ENCODE measurements at regions not wholly inside any gene's neighbourhood (a gene's known extent, or its start where the extent isn't known, plus 50 kb on each side); places are given as distances from the start of the nearest gene placed in this dataset.

- H4K20me1 ChIP-seq (replicated peaks; ENCODE audit: insufficient read depth): no peaks in the 10 kb centered on the region
- no peak overlapping the region for H3K27ac Mint-ChIP-seq
- H3K4me1 ChIP-seq (ENCODE audit: insufficient read depth): no peaks in the 10 kb centered on the region
- ATAC-seq (no peak), DNase-seq (ENCODE audit: low spot score) (no peak)
- H3K9me2 ChIP-seq (ENCODE audit: insufficient read depth): no peaks in the 10 kb centered on the region
- H3K27me3 Mint-ChIP-seq (ENCODE audit: insufficient read depth, low read depth, poor library complexity): peaks cover 18% of the 10 kb centered on the region
- H3F3A ChIP-seq (replicated peaks; ENCODE audit: low read depth): no peaks in the 10 kb centered on the region
- H3K9me3 Mint-ChIP-seq: no peaks in the 10 kb centered on the region; the same call in 2 of the 3 replicates
- TF ChIP-seq ETS1 (IDR thresholded peaks at IDR 0.05): no peak
- no peak for TF ChIP-seq NANOG (IDR thresholded peaks at IDR 0.05; ENCODE audit: borderline replicate concordance)
- no peak for TF ChIP-seq EZH2 (IDR thresholded peaks at IDR 0.05; ENCODE audit: low read depth, unreplicated experiment)
- no peak for TF ChIP-seq STAT1 (IDR thresholded peaks at IDR 0.05; ENCODE audit: unreplicated experiment)
- TF ChIP-seq CREB1 (CRISPR knock-in tag; IDR thresholded peaks at IDR 0.05; ENCODE audit: low read depth): no peak
- no peak for TF ChIP-seq ZNF114 (CRISPR knock-in tag; IDR thresholded peaks at IDR 0.05)
- TF ChIP-seq POLR2AphosphoS5 (IDR thresholded peaks at IDR 0.05; ENCODE audit: low read depth): no peak
- TF ChIP-seq REST (IDR thresholded peaks at IDR 0.05; ENCODE audit: unreplicated experiment): no peak
- no peak for TF ChIP-seq ZNF331 (CRISPR knock-in tag; IDR thresholded peaks at IDR 0.05; ENCODE audit: low read depth)
- TF ChIP-seq JUNB (IDR thresholded peaks at IDR 0.05; ENCODE audit: unreplicated experiment): no peak
- no peak for TF ChIP-seq EZH2phosphoT487 (IDR thresholded peaks at IDR 0.05; ENCODE audit: unreplicated experiment)
- no peak for TF ChIP-seq ZNF462 (CRISPR knock-in tag; IDR thresholded peaks at IDR 0.05)
- TF ChIP-seq CTCF (conservative IDR thresholded peaks at IDR 0.05; ENCODE audit: low read depth in 2 of 2): no peak
- no peaks in the 10 kb centered on the region for H3K27me3 ChIP-seq (ENCODE audit: insufficient read depth)
- no peak overlapping the region for H3K4me2 ChIP-seq
- H3K36me3 Mint-ChIP-seq (ENCODE audit: low read depth): peaks cover 3% of the 10 kb centered on the region; the same call in 1 of the 3 replicates
- H3K4me3 ChIP-seq: no peak overlapping the region
- no peaks in the 10 kb centered on the region for H3K36me3 ChIP-seq (ENCODE audit: insufficient read depth)
- H3K4me3 Mint-ChIP-seq: no peak overlapping the region; the same call in 2 of the 3 replicates
- no peaks in the 10 kb centered on the region; the same call in 2 of the 3 replicates for H3K4me1 Mint-ChIP-seq
- H2AFZ ChIP-seq: no peak overlapping the region
- H3K79me2 ChIP-seq (replicated peaks; ENCODE audit: insufficient read depth): no peaks in the 10 kb centered on the region
- H3K27ac ChIP-seq (ENCODE audit: low read depth): no peak overlapping the region
These were observed 90.2 kb upstream of the RET start for GRCh38 chr10:42986633-42987032.
